GM21825 (cell line): ENCODE measurements at regions not wholly inside any gene's neighbourhood (a gene's known extent, or its start where the extent isn't known, plus 50 kb on each side); places are given as distances from the start of the nearest gene placed in this dataset.

Experiments used
- ATAC-seq: cut with Tn5 transposase; IDR thresholded peaks from one replicate; pipeline ENCODE4 v1.9.1; 2021; ENCODE audit warnings: mild to moderate bottlenecking, moderate library complexity; ENCODE audit not compliant: unreplicated experiment

GRCh38 chr12:77323788-77324415, 258.5 kb upstream of the E2F7 start:
- no peak for ATAC-seq

GRCh38 chr12:77319166-77319565, 253.8 kb upstream of the E2F7 start:
- ATAC-seq = no peak

GRCh38 chr12:77315407-77315806, 250.0 kb upstream of the E2F7 start:
- ATAC-seq = no peak

GRCh38 chr12:77314378-77315052, 249.1 kb upstream of the E2F7 start:
- no peak for ATAC-seq

DNA sequence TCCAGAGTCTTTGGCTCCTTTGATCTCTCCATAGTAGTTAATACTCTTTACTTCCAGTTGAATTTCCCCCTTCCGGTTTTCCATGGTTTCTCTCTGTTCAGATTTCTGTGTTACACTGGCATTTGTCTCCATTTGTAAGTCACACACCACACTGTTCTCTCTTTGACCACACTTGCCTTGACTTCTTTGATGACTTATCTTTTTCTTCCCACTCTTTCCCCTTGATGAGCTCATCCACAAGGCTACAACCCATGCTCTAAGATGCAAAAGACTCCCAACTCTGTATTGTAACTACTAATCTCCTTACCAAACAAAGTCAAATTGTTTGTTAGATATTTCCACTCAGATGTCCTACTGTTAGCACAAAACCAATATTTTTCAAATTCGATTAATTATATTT, 242.7 kb upstream of the E2F7 start:
- ATAC-seq = no peak

DNA sequence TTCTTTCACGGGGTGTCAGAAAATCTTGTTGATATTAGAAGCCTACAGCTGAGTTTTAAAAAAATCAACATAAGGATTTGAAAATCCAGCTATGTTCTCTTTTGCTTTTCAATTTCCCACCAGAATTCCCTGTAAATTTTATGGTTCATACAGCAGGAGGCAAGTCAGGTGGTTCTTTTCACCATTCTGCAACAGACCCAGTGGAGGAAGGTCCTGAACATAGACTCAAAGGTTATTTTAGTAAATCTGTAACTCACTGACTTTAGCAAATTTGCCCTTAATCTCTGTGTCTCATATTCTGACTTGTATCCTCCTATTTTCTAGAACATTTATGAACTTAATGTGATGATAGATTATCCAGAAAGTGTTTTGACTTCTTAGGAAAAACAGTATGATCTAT, 235.4 kb upstream of the E2F7 start:
- ATAC-seq = no peak

GRCh38 chr12:77299910-77300669, 234.7 kb upstream of the E2F7 start:
- no peak for ATAC-seq

DNA sequence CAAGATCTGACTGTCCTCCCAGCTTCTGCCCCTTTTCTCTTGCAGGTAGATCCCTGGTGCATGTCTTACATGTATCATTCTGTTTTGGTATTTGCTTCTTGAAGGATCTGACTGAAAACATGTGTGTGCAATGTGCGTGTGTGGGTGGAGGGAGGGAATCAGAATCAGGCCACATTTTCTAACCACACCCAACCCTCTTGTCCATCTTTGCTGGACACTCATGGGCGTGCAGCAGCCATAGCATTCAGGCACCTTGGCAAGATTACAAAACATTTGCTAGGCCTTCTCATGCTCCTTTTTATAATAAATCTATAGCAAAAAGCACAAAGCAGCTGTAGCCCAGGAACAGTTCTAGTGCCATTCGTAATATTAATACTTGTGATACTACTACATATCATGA, 233.6 kb upstream of the E2F7 start:
- no peak for ATAC-seq

- ATAC-seq = no peak
Observed at GRCh38 chr12:77294016-77294415, 228.6 kb upstream of the E2F7 start.

- no peak for ATAC-seq
Observed at GRCh38 chr12:77274926-77275325, 209.6 kb upstream of the E2F7 start.

DNA sequence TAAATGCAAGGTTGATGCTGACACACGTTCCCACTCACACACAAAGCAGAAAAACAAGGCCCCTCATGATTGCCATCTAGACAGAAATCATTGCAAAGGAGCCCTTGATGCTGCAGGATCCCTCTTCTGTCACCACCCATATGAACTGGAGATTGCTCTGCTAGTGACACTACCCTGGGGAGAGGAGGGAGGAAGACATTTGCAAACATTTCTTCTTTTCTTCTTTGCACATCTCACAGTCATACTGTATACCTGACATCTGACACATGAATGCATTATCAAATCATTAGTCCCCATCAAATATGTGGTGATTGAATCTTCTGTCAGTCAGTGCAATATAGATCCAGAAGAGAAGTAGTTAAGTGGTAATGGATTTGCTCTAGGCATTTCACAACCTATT, 208.5 kb upstream of the E2F7 start:
- no peak for ATAC-seq

GRCh38 chr12:77256956-77257355, 191.6 kb upstream of the E2F7 start:
- ATAC-seq = no peak

GRCh38 chr12:77253321-77253720, 188.0 kb upstream of the E2F7 start:
- ATAC-seq = no peak

DNA sequence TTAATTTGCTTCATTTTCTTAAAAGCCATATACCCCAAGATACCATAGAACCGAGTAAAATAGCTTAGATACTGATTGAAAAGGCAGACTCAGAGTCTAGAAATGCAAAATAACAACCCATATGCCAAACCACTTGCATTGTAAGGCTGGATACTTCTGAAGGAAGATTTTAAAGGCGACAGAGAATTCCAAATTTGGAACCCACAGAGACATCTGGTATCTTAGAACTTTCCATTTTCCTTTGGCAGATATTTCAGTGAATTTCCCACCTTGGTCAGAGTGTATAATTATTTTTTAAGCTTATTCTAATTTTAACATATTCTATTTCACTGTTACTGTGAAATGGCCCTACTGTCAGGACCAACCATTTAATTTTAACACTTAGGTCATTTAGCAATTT, 186.4 kb upstream of the E2F7 start:
- no peak for ATAC-seq

GRCh38 chr12:77249892-77250291, 184.5 kb upstream of the E2F7 start:
- ATAC-seq = no peak

- no peak for ATAC-seq
Observed at GRCh38 chr12:77248036-77248435, 182.7 kb upstream of the E2F7 start.

- no peak for ATAC-seq
Observed at GRCh38 chr12:77247542-77247941, 182.2 kb upstream of the E2F7 start.

- ATAC-seq = no peak
Observed at GRCh38 chr12:77243345-77243744, 178.0 kb upstream of the E2F7 start.

DNA sequence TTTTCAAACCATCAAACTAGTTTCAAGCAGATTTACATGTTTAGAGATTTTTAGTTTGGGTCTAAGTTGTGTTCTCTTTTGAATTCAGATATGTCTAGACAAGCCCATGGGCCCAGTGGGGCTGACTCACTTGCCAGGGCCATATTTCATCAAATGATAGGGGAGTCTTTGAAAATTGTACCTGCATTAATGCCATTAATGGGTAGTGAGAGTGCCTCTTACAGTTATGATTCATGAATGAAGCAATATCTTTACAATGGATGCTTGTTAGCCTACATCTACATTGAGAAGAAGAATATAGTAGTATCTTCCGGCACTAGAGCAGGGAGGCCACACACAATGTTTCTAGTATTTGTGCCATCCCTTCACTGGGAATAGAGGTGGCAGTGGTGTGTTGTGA, 174.2 kb upstream of the E2F7 start:
- no peak for ATAC-seq

DNA sequence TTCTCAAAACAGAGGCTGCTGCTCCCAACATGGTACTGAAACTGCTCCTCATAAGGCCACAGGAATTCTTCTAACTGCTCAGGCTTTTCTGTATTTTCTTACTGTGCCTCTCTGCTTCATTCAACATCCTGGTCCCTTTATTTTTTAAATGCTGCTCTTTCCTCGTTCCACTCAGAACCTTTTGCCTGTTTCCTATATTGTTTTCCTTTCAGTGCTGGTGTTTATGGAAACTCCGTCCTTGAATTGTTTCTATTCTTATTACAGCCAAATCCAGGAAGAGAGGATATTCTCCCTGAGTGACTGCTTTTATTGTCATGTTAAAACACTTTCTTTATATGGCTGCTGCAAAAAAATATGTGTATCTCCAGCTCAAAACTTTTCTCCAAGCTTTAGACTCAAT, 173.0 kb upstream of the E2F7 start:
- ATAC-seq = no peak

DNA sequence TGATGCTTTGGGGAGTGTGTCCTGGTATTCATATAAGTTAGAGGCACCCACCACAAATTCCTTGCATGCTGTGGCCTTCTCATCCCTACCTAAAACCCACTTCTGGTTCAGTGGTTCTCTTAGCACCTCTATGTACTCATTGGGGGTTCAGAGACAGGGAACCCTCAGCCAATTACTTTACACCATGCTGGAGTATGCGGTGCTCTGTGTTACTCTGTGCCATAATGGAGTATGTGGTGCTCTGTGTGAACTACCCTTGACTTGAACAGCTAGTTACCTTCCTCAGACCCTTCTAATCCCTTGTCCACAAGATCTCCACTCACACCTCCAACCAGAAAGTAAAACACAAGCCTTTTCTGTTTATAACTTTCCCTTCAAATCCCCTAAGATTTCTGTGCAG, 172.5 kb upstream of the E2F7 start:
- ATAC-seq = no peak

DNA sequence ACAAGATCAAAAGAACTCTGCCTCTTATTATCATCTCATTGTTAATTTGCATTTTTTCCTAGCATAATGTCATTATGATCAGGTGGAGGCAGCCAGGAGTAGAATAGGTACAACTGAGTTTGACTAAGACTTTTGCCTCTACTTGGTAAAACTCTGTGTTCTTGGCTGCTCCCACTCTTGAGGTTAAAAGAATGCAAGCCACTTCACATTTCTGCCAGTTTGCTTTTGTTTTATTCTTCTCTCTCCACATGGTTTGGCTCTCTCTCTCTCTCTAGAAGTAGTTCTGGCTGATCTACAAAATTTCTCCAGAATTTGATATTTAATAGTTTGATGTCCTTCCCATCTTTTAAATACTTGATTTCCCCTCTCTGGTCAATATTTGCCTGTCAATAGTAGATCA, 170.7 kb upstream of the E2F7 start:
- no peak for ATAC-seq
